Activated naive CD4-positive, alpha-beta T cell treated with anti-CD3 and anti-CD28 coated beads for 36 hours (primary cell): ENCODE measurements at regions not wholly inside any gene's neighbourhood (a gene's known extent, or its start where the extent isn't known, plus 50 kb on each side); places are given as distances from the start of the nearest gene placed in this dataset.
A peak's percentile ranks its signal among the peaks of the same experiment; 100 is the strongest.

Source experiments
- CTCF ChIA-PET: fragments of 350-600 bp; sonication (Branson Sonifier 250); formaldehyde crosslinking; loops from one replicate; lab custom pipeline; 2021; ENCODE audit warnings: antibody characterized with exemption; lab: Charles Lee
- DNase-seq: peaks from one replicate; pipeline ENCODE4 v3.0.0-alpha.2; 2020
- H3K27ac Mint-ChIP-seq: one replicate; pipeline ENCODE4 v1.8.0; 2021; ENCODE audit warnings: mild to moderate bottlenecking, mixed read lengths
- H3K27me3 Mint-ChIP-seq: one replicate; pipeline ENCODE4 v1.8.0; 2021; ENCODE audit warnings: low read depth, mixed read lengths
- H3K36me3 Mint-ChIP-seq: one replicate; pipeline ENCODE4 v1.8.0; 2021; ENCODE audit warnings: low read depth, mixed read lengths
- H3K4me1 Mint-ChIP-seq: one replicate; pipeline ENCODE4 v1.8.0; 2021; ENCODE audit warnings: low read depth, mixed read lengths
- H3K4me3 Mint-ChIP-seq: one replicate; pipeline ENCODE4 v1.8.0; 2021; ENCODE audit warnings: mild to moderate bottlenecking, moderate library complexity, mixed read lengths
- H3K9me3 Mint-ChIP-seq: one replicate; pipeline ENCODE4 v1.8.0; 2021; ENCODE audit warnings: mixed read lengths
- intact Hi-C: fragments of 100-400 bp; cut with micrococcal nuclease; formaldehyde crosslinking; loops from one replicate; pipeline ENCODE4 v1.15.1; 2023

DNA sequence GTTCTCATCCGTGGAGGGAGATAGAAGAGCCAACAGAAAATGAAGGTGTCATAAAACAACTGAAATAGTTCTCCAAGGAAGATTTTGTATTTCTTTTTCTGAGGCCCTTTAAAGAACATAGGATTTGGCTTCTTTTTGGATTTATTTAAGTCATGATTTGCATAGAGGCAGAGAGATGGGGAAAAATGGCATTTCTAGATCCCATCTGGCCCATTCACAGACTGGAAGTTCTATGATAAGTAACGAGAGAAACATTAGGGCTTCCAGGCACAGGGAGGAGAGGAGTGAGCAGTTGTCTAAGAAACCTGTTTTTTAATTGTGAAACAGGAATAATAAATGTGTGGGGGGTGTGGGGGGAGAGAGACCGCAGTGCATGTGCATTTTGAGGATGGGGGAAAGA, 285.8 kb upstream of the LMCD1 start:
- DNase-seq = no peak
- CTCF ChIA-PET = interaction anchor here (0.7 kb wide), 1 partner anchor 58 kb away, joined by 3 read pairs; no protein-coding TSS in a partner anchor
- Mint-ChIP-seq H3K9me3 (no peaks in the 10 kb centered on the region), H3K36me3 (no peaks in the 10 kb centered on the region), H3K27me3 (peaks cover 7% of the 10 kb centered on the region), H3K27ac (no peak overlapping the region), H3K4me3 (no peak overlapping the region), H3K4me1 (no peaks in the 10 kb centered on the region)
- intact Hi-C loops = no loop called here

- Mint-ChIP-seq H3K36me3 (no peaks in the 10 kb centered on the region), H3K9me3 (no peaks in the 10 kb centered on the region), H3K27me3 (peaks cover 5% of the 10 kb centered on the region), H3K27ac (no peak overlapping the region), H3K4me1 (no peaks in the 10 kb centered on the region), H3K4me3 (no peak overlapping the region)
- no peak for DNase-seq
- CTCF ChIA-PET = no interaction called here
- intact Hi-C loops = no loop called here
These were observed 283.2 kb upstream of the LMCD1 start for GRCh38 chr3:8218353-8218940.

DNA sequence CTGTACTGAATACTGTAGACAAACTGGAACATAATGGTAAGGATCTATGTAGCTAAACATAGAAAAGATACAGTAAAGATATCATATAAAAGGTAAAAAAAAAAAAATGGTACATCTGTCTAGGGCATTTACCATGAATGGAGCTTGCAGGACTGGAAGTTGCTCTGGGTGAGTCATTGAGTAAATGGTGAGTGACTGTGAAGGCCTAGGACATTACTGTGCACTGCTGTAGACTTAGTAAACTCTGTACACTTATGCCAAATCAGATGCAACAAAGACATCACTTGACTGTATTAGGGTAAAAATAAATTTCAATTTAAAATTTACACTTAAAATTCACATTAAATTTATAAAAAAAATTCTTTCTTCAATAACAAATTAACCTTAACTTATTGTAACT, 281.3 kb upstream of the LMCD1 start:
- Mint-ChIP-seq H3K27me3 (peaks cover 5% of the 10 kb centered on the region), H3K27ac (no peak overlapping the region), H3K4me3 (no peak overlapping the region), H3K4me1 (no peaks in the 10 kb centered on the region), H3K36me3 (no peaks in the 10 kb centered on the region), H3K9me3 (no peaks in the 10 kb centered on the region)
- no peak for DNase-seq
- intact Hi-C loops = no loop called here
- CTCF ChIA-PET = no interaction called here

GRCh38 chr3:8223766-8224165, 277.9 kb upstream of the LMCD1 start:
- Mint-ChIP-seq H3K27ac (no peak overlapping the region), H3K36me3 (no peaks in the 10 kb centered on the region), H3K4me1 (no peaks in the 10 kb centered on the region), H3K27me3 (peaks cover 3% of the 10 kb centered on the region), H3K9me3 (no peaks in the 10 kb centered on the region), H3K4me3 (no peak overlapping the region)
- CTCF ChIA-PET = no interaction called here
- no peak for DNase-seq
- intact Hi-C loops = no loop called here

- Mint-ChIP-seq H3K27ac (no peak overlapping the region), H3K27me3 (peaks cover 3% of the 10 kb centered on the region), H3K9me3 (no peaks in the 10 kb centered on the region), H3K4me1 (no peaks in the 10 kb centered on the region), H3K36me3 (no peaks in the 10 kb centered on the region), H3K4me3 (no peak overlapping the region)
- intact Hi-C loops = no loop called here
- DNase-seq = no peak
- CTCF ChIA-PET = no interaction called here
These were observed 276.7 kb upstream of the LMCD1 start for GRCh38 chr3:8224941-8225340.

DNA sequence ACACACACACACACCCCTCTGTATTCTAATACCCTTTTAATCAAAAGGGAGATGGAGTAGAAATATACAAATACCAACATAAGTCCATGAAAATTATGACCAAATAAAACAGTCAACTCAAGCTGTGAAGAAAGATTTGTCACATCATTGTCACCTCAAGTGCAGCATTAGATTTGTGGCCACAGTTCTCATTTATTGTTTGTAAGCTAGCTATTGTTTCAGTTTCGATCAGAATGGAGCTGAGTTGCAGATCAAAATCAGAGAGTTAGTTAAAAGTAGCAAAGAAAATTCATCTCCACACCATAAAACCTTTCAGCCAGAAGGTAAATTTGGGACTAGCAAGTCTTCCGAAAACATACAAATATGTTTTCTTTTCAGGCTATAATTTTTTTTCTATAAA, 267.7 kb upstream of the LMCD1 start:
- Mint-ChIP-seq H3K4me1 (no peaks in the 10 kb centered on the region), H3K27ac (no peak overlapping the region), H3K36me3 (no peaks in the 10 kb centered on the region), H3K9me3 (no peaks in the 10 kb centered on the region), H3K4me3 (no peak overlapping the region), H3K27me3 (peaks cover 5% of the 10 kb centered on the region)
- DNase-seq = no peak
- intact Hi-C loops = loop anchor here (10.0 kb wide), 2 partner anchors 181 to 429 kb away; no protein-coding TSS in a partner anchor
- CTCF ChIA-PET = no interaction called here

DNA sequence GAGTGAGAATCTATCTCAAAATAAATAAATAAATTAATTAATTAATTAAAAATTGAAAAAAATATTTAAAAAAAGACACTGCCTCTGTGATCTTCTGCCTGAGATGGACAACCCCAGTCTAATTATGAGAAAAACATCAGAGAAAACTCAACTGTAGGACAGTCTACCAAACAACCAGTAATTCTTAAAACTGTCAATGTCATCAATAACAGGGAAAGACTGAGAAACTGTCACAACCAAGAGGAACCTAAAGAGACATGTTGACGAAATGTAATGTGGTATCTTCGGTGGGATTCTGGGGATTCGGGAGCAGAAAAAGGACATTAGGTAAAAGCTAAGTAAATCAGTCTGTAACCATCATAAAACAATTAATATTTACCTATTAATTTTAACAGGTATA, 265.4 kb upstream of the LMCD1 start:
- CTCF ChIA-PET = no interaction called here
- Mint-ChIP-seq H3K27ac (no peak overlapping the region), H3K4me1 (no peaks in the 10 kb centered on the region), H3K27me3 (peaks cover 5% of the 10 kb centered on the region), H3K36me3 (no peaks in the 10 kb centered on the region), H3K4me3 (no peak overlapping the region), H3K9me3 (no peaks in the 10 kb centered on the region)
- DNase-seq = no peak
- intact Hi-C loops = loop anchor here (10.0 kb wide), 2 partner anchors 179 to 431 kb away; no protein-coding TSS in a partner anchor

DNA sequence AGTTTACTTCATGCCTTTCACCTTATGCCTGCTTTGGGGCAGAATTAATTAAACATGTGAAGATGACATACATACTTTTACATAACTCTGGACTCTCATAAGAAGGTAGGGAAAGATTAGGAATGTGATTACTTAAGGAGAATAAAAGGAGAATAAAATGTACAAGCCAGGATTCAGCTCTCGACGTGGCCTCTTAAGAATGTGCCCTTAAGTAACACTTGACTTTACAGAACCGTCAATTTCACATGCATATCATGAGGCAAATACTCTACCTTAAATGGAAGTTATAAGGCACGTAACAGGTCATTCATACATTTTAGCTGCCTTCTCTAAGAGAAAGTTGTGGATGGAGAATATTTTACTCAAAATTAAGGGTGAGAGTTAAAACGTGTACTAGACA, 263.7 kb upstream of the LMCD1 start:
- Mint-ChIP-seq H3K27me3 (no peaks in the 10 kb centered on the region), H3K4me3 (no peak overlapping the region), H3K36me3 (no peaks in the 10 kb centered on the region), H3K9me3 (peaks cover 6% of the 10 kb centered on the region), H3K27ac (no peak overlapping the region), H3K4me1 (no peaks in the 10 kb centered on the region)
- CTCF ChIA-PET = interaction anchor here (0.6 to 0.8 kb wide), 2 partner anchors 83 to 179 kb away, joined by 3 to 4 read pairs; no protein-coding TSS in a partner anchor
- DNase-seq = no peak
- intact Hi-C loops = loop anchor here (10.0 kb wide), 2 partner anchors 177 to 433 kb away; no protein-coding TSS in a partner anchor

DNA sequence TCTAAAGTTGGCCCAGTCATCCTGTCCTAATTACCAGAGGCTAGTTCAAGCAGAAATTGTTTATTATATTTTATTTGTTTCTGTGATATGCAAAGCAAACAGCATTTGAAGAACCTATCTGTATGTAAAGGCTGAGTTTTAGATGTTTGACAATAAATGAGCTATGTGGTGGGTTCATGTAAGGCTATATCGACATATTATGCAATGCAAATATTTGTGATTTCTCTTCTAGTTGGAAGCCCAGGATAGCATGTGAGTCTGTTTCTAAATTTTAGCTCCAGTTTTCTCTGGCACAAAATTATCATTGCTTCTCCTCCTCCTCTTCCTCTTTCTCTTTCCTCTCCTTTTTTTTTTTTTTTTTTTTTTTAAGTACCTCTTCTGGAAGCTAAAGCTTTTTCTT, 263.2 kb upstream of the LMCD1 start:
- no peak for DNase-seq
- no peaks in the 10 kb centered on the region for H3K4me1 Mint-ChIP-seq
- H3K27me3 Mint-ChIP-seq = no peaks in the 10 kb centered on the region
- intact Hi-C loops = loop anchor here (10.0 kb wide), 2 partner anchors 176 to 434 kb away; no protein-coding TSS in a partner anchor
- H3K27ac Mint-ChIP-seq = no peak overlapping the region
- H3K4me3 Mint-ChIP-seq = no peak overlapping the region
- H3K9me3 Mint-ChIP-seq = peaks cover 8% of the 10 kb centered on the region
- CTCF ChIA-PET = interaction anchor here (0.6 to 0.8 kb wide), 2 partner anchors 84 to 179 kb away, joined by 3 to 4 read pairs; no protein-coding TSS in a partner anchor
- H3K36me3 Mint-ChIP-seq = no peaks in the 10 kb centered on the region

DNA sequence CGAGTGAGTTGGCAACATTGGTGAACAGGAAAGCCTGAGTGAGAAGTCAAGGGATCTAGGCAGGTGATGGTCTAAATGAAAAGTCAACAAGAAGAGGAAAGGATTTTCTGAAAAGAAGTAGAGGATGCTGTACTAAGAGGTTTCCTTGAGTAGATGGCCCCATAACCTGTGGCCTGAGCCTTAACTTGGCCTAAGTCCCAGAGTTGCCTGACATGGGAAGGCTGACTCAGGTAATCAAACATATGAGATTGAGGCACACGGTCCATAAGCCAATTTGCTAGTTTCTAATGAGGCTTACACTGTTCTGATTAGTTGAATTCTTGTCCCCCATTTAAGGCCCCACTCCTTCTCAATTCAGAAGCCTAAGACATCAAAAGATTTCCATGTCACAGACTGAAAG, 262.5 kb upstream of the LMCD1 start:
- intact Hi-C loops = loop anchor here (10.0 kb wide), 2 partner anchors 176 to 434 kb away; no protein-coding TSS in a partner anchor
- Mint-ChIP-seq H3K4me1 (no peaks in the 10 kb centered on the region), H3K4me3 (no peak overlapping the region), H3K9me3 (peaks cover 8% of the 10 kb centered on the region), H3K36me3 (no peaks in the 10 kb centered on the region), H3K27me3 (no peaks in the 10 kb centered on the region), H3K27ac (no peak overlapping the region)
- no peak for DNase-seq
- CTCF ChIA-PET = interaction anchor here (0.8 to 1.8 kb wide), 12 partner anchors 11 to 178 kb away, joined by 3 to 12 read pairs (median 4); no protein-coding TSS in a partner anchor

DNA sequence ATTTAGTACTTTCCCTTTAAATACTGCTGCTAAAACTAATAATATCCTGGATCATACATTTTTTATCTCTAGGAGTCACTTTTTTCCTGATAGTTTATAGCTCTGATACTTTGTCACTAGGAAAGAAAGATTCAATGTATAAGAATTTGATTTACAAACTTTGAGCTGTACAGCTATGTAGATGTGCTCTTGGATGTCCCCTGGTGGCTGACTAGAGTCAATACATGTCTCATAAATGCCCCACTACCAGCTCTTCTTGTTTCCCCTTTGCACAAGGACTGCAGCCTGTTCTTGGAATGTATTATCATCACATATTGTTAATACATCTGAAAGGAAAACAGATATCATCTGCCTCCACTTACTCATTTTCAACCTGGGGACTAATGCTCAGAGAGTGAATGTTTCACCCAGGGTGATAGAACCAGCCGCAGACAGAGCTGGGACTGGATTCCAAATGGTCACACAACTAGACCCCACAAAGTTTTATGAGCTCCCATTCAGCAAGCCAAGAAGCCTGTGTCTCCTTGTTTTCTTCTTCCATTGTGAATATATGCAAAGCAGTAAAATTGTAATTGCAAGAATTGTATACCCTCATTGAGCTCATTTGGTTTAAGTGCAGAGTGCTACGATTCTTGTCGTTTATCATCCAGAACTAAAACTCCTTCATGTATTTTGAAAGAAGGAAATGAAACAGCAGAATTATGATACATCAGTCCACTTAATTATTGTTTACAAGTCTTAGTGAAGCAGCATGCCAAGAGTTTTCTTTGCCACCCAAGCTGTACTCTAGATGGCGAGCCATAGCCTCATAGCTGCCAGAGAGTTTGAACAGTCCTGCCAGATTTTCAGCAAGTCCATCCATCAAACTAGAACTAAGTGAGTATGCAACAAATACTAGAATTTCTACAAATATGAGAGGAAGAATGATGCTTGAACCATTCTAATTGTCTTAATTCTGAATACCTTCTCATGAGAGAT, 261.6 kb upstream of the LMCD1 start:
- intact Hi-C loops = loop anchor here (10.0 kb wide), 2 partner anchors 175 to 435 kb away; no protein-coding TSS in a partner anchor
- CTCF ChIA-PET = interaction anchor here (0.7 to 1.8 kb wide), 18 partner anchors 12 to 1054 kb away, joined by 3 to 12 read pairs (median 4); no protein-coding TSS in a partner anchor
- peak; percentile 41 for DNase-seq
- no peaks in the 10 kb centered on the region for H3K36me3 Mint-ChIP-seq
- no peak overlapping the region for H3K4me3 Mint-ChIP-seq
- H3K27me3 Mint-ChIP-seq = no peaks in the 10 kb centered on the region
- peaks cover 8% of the 10 kb centered on the region for H3K9me3 Mint-ChIP-seq
- H3K4me1 Mint-ChIP-seq = no peaks in the 10 kb centered on the region
- no peak overlapping the region for H3K27ac Mint-ChIP-seq

DNA sequence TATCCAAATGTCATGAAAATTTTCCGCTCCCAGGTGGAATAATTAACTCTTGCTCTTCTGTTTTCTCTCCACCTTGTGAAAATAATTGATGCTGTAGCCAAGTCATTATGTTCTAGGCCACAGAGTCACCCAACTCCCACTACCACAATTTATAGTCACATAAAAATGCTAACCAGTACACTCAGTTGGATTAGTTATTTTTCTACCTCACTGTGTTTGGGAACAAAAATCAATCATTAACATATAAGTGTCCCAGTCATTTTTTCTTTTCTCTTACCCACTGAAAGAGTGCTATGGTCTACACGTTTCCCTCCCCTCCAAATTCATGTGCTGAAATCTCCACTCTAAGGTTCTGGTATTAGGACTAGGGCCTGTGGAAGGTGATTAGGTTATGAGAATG, 255.6 kb upstream of the LMCD1 start:
- peaks cover 18% of the 10 kb centered on the region for H3K27me3 Mint-ChIP-seq
- H3K36me3 Mint-ChIP-seq = no peaks in the 10 kb centered on the region
- H3K9me3 Mint-ChIP-seq = peaks cover 8% of the 10 kb centered on the region
- intact Hi-C loops = no loop called here
- no peak overlapping the region for H3K4me3 Mint-ChIP-seq
- CTCF ChIA-PET = no interaction called here
- no peak for DNase-seq
- no peak overlapping the region for H3K27ac Mint-ChIP-seq
- no peaks in the 10 kb centered on the region for H3K4me1 Mint-ChIP-seq
